ENCODE measurements at regions not wholly inside any gene's neighbourhood (a gene's known extent, or its start where the extent isn't known, plus 50 kb on each side); places are given as distances from the start of the nearest gene placed in this dataset.

DNA sequence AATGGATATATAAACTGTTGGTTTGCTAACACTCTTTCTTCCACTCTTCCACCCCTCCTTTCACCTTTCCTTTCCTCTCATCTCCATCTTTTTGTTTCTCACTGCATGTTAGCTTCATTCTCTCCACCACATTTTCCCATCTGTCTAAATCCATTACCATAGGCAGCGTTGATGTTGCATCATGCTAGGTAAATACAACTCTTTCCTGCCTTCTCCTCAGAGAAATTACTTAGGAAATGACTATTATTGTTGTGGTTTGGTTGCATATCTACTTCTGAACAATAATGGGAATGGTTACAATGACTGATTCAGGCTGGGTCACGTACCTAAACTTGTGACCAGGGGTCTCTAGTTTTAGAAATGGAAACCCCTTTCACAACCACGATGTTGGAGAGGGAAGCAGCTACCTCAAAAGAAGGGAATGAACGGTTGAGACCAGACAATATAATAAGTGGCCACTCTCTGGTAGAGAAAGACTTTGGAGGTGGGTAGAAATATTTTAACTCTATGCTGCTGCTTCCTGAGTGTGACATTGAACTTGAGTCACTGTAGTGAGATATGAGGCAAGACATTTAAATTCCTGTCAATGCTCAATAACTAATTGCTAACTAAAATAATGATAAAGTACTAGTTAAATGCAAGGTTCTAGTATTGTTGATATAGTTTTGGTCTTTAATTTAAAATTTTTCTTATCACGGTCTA is 314.1 kb upstream of the TGFBR2 start:
- no peak for TF ChIP-seq POLR2AphosphoS5 (IDR thresholded peaks at IDR 0.05)
- TF ChIP-seq, protein P1, sequence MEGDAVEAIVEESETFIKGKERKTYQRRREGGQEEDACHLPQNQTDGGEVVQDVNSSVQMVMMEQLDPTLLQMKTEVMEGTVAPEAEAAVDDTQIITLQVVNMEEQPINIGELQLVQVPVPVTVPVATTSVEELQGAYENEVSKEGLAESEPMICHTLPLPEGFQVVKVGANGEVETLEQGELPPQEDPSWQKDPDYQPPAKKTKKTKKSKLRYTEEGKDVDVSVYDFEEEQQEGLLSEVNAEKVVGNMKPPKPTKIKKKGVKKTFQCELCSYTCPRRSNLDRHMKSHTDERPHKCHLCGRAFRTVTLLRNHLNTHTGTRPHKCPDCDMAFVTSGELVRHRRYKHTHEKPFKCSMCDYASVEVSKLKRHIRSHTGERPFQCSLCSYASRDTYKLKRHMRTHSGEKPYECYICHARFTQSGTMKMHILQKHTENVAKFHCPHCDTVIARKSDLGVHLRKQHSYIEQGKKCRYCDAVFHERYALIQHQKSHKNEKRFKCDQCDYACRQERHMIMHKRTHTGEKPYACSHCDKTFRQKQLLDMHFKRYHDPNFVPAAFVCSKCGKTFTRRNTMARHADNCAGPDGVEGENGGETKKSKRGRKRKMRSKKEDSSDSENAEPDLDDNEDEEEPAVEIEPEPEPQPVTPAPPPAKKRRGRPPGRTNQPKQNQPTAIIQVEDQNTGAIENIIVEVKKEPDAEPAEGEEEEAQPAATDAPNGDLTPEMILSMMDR (IDR thresholded peaks at IDR 0.05), result no peak
